Embryonic facial prominence (tissue), 1 donor: ENCODE measurements at regions not wholly inside any gene's neighbourhood (a gene's known extent, or its start where the extent isn't known, plus 50 kb on each side); places are given as distances from the start of the nearest gene placed in this dataset.

Experiments used
- DNase-seq: peaks from one replicate; pipeline ENCODE4 v3.0.0-alpha.2; 2016; ENCODE audit errors: extremely low spot score

- DNase-seq, result no peak
Observed at GRCh38 chr3:9301091-9301490, 51.6 kb upstream of the SRGAP3 start.

DNA sequence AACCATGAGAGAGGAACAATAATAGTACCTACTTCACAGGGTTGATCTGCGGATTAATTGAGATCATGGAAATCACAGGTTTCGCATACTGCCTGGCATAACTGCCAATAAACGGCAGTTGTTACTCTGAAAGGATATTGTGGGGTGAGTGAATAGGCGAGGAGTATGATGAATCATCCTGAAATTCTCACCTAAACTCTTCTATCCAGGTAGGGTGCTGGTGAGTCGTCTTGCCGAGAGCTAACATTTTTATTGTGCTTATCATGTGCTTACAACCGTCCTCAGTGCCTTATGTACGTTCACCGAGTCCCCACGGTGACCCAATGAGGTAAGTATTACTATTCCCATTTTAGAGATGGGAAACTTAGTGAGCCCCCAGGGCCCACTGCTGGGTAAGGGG, 52.4 kb upstream of the SRGAP3 start:
- DNase-seq, result no peak

DNA sequence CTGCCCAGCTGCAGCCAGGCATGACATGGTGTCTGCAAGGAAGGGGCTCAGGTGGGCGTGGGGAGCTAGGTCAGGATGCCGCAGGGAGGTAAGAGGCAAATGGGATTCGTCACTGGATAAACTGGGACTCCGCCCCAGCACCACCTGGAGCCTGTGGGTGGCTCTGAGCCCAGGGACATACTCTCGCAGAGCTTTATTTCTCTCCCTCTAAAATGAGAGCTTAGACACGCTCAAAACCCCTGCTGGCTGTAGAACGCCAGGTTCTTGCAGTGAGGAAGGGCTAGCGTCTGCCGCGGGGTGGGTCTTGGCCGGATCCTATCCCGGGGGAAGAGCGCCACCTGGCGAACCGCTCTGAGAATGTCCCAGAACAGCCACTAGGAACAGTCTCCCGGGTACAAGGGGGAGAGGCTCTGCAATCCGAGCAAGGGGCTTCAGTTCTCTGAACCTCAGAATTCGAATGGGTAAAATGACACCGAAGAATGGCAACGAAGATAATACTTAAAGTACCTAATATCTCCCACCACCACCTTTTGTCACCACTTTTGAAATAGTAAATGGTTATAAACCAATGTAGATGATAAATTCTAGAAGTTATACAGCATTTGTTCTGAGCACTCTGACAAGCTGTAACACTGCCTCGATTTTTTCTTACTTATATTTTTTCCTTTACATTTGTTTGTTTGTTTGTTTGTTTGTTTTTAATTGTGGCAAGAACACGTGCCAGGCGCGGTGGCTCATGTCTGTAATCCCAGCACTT, 53.2 kb upstream of the SRGAP3 start:
- peak; percentile 89 for DNase-seq

DNA sequence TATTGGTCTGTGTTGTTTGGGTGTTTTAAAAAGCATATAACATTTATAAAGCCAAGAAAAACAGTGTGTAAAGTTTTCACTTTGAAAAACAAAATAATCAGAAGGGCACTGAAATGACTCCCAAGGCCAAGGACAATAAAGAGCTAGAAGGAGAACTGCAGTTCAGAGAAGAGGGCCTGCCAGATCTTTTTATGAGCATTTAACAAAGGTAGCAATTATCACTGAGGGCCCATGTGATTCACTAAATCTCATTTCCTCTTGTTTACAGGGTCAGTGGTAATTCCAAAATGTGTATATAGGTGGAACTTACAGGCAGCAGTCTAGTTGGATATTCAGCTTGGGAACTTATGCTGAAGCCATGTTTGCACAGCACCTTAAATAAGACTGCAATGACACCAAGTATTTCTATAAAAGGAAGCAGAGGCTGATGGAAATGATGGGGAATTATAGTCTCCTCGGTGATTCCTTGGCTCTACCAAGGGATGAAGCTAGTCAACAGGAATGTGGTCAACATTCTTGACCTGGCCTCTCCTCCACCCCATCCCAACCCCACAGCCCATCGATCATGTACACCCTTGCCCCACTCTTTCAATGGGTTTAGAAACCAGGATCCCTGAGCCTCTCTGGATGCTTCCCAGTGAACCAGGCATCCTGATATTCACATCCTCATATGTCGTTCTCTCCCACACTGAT, 54.4 kb upstream of the THUMPD3 start:
- no peak for DNase-seq

GRCh38 chr3:9310043-9310442, 52.8 kb upstream of the THUMPD3 start:
- DNase-seq, result no peak

GRCh38 chr3:9311228-9311627, 51.6 kb upstream of the THUMPD3 start:
- no peak for DNase-seq
